SH-SY5Y (cell line): ENCODE measurements at regions not wholly inside any gene's neighbourhood (a gene's known extent, or its start where the extent isn't known, plus 50 kb on each side); places are given as distances from the start of the nearest gene placed in this dataset.

Experiments used
- GATA2 ChIP-seq: IDR thresholded peaks from 2 replicates; pipeline ENCODE4 v1.6.1; 2011; ENCODE audit warnings: mild to moderate bottlenecking, low read depth, low read length
- GATA3 ChIP-seq: IDR thresholded peaks from 2 replicates; pipeline ENCODE4 v1.6.1; 2011; ENCODE audit warnings: low read depth, mild to moderate bottlenecking, low read length, moderate library complexity

GRCh38 chr2:145070703-145071102 is 550.8 kb upstream of the ZEB2 start:
- TF ChIP-seq GATA2: no peak
- no peak for TF ChIP-seq GATA3

- TF ChIP-seq GATA2 (no peak), GATA3 (no peak)
Observed at GRCh38 chr2:145068509-145068908, 548.6 kb upstream of the ZEB2 start.

- TF ChIP-seq GATA2 (no peak), GATA3 (no peak)
Observed at GRCh38 chr2:145067549-145068030, 547.7 kb upstream of the ZEB2 start.

- TF ChIP-seq GATA3 (no peak), GATA2 (no peak)
Observed at GRCh38 chr2:145066856-145067548, 547.1 kb upstream of the ZEB2 start.

- TF ChIP-seq GATA2 (no peak), GATA3 (no peak)
Observed at GRCh38 chr2:145066151-145066661, 546.3 kb upstream of the ZEB2 start.

- TF ChIP-seq GATA2 (no peak), GATA3 (no peak)
Observed at GRCh38 chr2:145065342-145065741, 545.4 kb upstream of the ZEB2 start.

GRCh38 chr2:145064511-145064910 is 544.6 kb upstream of the ZEB2 start:
- TF ChIP-seq GATA3 (no peak), GATA2 (no peak)

- no peak for TF ChIP-seq GATA2
- TF ChIP-seq GATA3: no peak
Observed at GRCh38 chr2:145060876-145061275, 541.0 kb upstream of the ZEB2 start.

GRCh38 chr2:145059914-145060313 is 540.0 kb upstream of the ZEB2 start:
- TF ChIP-seq GATA3 (no peak), GATA2 (no peak)

- no peak for TF ChIP-seq GATA3
- no peak for TF ChIP-seq GATA2
Observed at GRCh38 chr2:145059343-145059742, 539.4 kb upstream of the ZEB2 start.

- TF ChIP-seq GATA3 (no peak), GATA2 (no peak)
Observed at GRCh38 chr2:145058457-145058856, 538.5 kb upstream of the ZEB2 start.

- TF ChIP-seq GATA2: no peak
- no peak for TF ChIP-seq GATA3
Observed at GRCh38 chr2:145055651-145056050, 535.7 kb upstream of the ZEB2 start.

- TF ChIP-seq GATA3 (no peak), GATA2 (no peak)
Observed at GRCh38 chr2:145050134-145050533, 530.2 kb upstream of the ZEB2 start.

- TF ChIP-seq GATA2 (no peak), GATA3 (no peak)
Observed at GRCh38 chr2:145049475-145049874, 529.6 kb upstream of the ZEB2 start.

- no peak for TF ChIP-seq GATA3
- no peak for TF ChIP-seq GATA2
Observed at GRCh38 chr2:145047554-145047953, 527.6 kb upstream of the ZEB2 start.

GRCh38 chr2:145044491-145044890 is 524.6 kb upstream of the ZEB2 start:
- TF ChIP-seq GATA2: no peak
- TF ChIP-seq GATA3: no peak
